H9 (cell line): ENCODE measurements at regions not wholly inside any gene's neighbourhood (a gene's known extent, or its start where the extent isn't known, plus 50 kb on each side); places are given as distances from the start of the nearest gene placed in this dataset.

Experiments
- DNase-seq: peaks from one replicate; pipeline ENCODE4 v3.0.0-alpha.2; 2017
- H2AFZ ChIP-seq: one replicate; pipeline ENCODE4 v1.6.1; 2013; ENCODE audit warnings: mild to moderate bottlenecking, low read length, control low read depth, moderate library complexity
- H2AK5ac ChIP-seq: 2 replicates; pipeline ENCODE4 v1.6.1; 2013; ENCODE audit warnings: low read length, control low read depth, mixed read lengths; ENCODE audit not compliant: insufficient read length
- H2BK120ac ChIP-seq: one replicate; pipeline ENCODE4 v1.6.1; 2013; ENCODE audit warnings: low read depth, mild to moderate bottlenecking, low read length, control low read depth, inconsistent platforms; ENCODE audit not compliant: poor library complexity, severe bottlenecking
- H2BK12ac ChIP-seq: 2 replicates; pipeline ENCODE4 v1.6.1; 2013; ENCODE audit warnings: low read length, control low read depth, mixed read lengths, low read depth; ENCODE audit not compliant: insufficient read length
- H2BK15ac ChIP-seq: 2 replicates; pipeline ENCODE4 v1.6.1; 2013; ENCODE audit warnings: low read depth, low read length, control low read depth
- H2BK20ac ChIP-seq: one replicate; pipeline ENCODE4 v1.6.1; 2013; ENCODE audit warnings: low read depth, mild to moderate bottlenecking, low read length, control low read depth, inconsistent platforms; ENCODE audit not compliant: poor library complexity, severe bottlenecking
- H2BK5ac ChIP-seq: 2 replicates; pipeline ENCODE4 v1.6.1; 2013; ENCODE audit warnings: low read length, control low read depth, mixed read lengths; ENCODE audit not compliant: insufficient read length
- H3K14ac ChIP-seq: 2 replicates; pipeline ENCODE4 v1.6.1; 2013; ENCODE audit warnings: low read length, control low read depth; ENCODE audit not compliant: insufficient read depth
- H3K18ac ChIP-seq: 2 replicates; pipeline ENCODE4 v1.6.1; 2013; ENCODE audit warnings: low read depth, mild to moderate bottlenecking, mixed read lengths, low read length, control low read depth; ENCODE audit not compliant: insufficient read length
- H3K23ac ChIP-seq: 2 replicates; pipeline ENCODE4 v1.6.1; 2013; ENCODE audit warnings: low read length, control low read depth, mixed read lengths, low read depth; ENCODE audit not compliant: insufficient read length
- H3K23me2 ChIP-seq: 2 replicates; pipeline ENCODE4 v1.6.1; 2013; ENCODE audit warnings: low read depth, mild to moderate bottlenecking, mixed read lengths, low read length, control low read depth; ENCODE audit not compliant: insufficient read length, poor library complexity, severe bottlenecking
- H3K27ac ChIP-seq: 2 replicates; pipeline ENCODE4 v1.5.1; 2013; ENCODE audit warnings: low read length, control low read depth, mixed read lengths, low read depth; ENCODE audit not compliant: insufficient read length
- H3K27me3 ChIP-seq: 2 replicates; pipeline ENCODE4 v1.6.1; 2013; ENCODE audit warnings: low read length, control low read depth, inconsistent platforms; ENCODE audit not compliant: insufficient read depth
- H3K4ac ChIP-seq: 2 replicates; pipeline ENCODE4 v1.6.1; 2013; ENCODE audit warnings: low read depth, mild to moderate bottlenecking, control low read depth, inconsistent platforms, low read length, moderate library complexity
- H3K4me1 ChIP-seq: 2 replicates; pipeline ENCODE4 v1.6.1; 2013; ENCODE audit warnings: low read length, control low read depth, inconsistent platforms; ENCODE audit not compliant: insufficient read depth
- H3K4me2 ChIP-seq: 2 replicates; pipeline ENCODE4 v1.6.1; 2013; ENCODE audit warnings: low read length, control low read depth, mixed read lengths; ENCODE audit not compliant: insufficient read length, insufficient read depth
- H3K56ac ChIP-seq: 2 replicates; pipeline ENCODE4 v1.6.1; 2013; ENCODE audit warnings: low read depth, mild to moderate bottlenecking, mixed read lengths, low read length, control low read depth; ENCODE audit not compliant: insufficient read length
- H3K79me1 ChIP-seq: 2 replicates; pipeline ENCODE4 v1.6.1; 2013; ENCODE audit warnings: low read depth, mild to moderate bottlenecking, moderate library complexity, low read length, control low read depth, inconsistent platforms; ENCODE audit not compliant: insufficient read depth, poor library complexity, severe bottlenecking
- H3K79me2 ChIP-seq: 2 replicates; pipeline ENCODE4 v1.6.1; 2013; ENCODE audit warnings: low read length, control low read depth, inconsistent platforms; ENCODE audit not compliant: insufficient read depth
- H3K9ac ChIP-seq: 2 replicates; pipeline ENCODE4 v1.6.1; 2013; ENCODE audit warnings: low read length, control low read depth, mixed read lengths; ENCODE audit not compliant: insufficient read length; ENCODE audit errors: extremely low read depth
- H3K9me3 ChIP-seq: one replicate; pipeline ENCODE4 v1.6.1; 2013; ENCODE audit warnings: low read depth, low read length, inconsistent platforms; ENCODE audit not compliant: control insufficient read depth
- H3T11ph ChIP-seq: one replicate; pipeline ENCODE4 v1.6.1; 2013; ENCODE audit warnings: mild to moderate bottlenecking, low read length, control low read depth, inconsistent platforms
- H4K20me1 ChIP-seq: one replicate; pipeline ENCODE4 v1.6.1; 2013; ENCODE audit not compliant: control insufficient read depth, insufficient read length, insufficient read depth
- H4K5ac ChIP-seq: 2 replicates; pipeline ENCODE4 v1.6.1; 2013; ENCODE audit warnings: low read depth, mild to moderate bottlenecking, mixed read lengths, low read length, control low read depth; ENCODE audit not compliant: insufficient read length
- H4K8ac ChIP-seq: replicated peaks from 2 replicates; pipeline ENCODE4 v1.6.1; 2013; ENCODE audit warnings: low read length, control low read depth, mixed read lengths, low read depth; ENCODE audit not compliant: insufficient read length
- H4K91ac ChIP-seq: 2 replicates; pipeline ENCODE4 v1.6.1; 2013; ENCODE audit warnings: low read depth, mild to moderate bottlenecking, moderate library complexity, mixed read lengths, low read length, control low read depth; ENCODE audit not compliant: insufficient read length
- H3K27ac Mint-ChIP-seq, 3 experiments: 2 replicates in 2 of 3; 3 replicates in 1 of 3; pipeline ENCODE4 v1.8.0; 2020 to 2021; ENCODE audit warnings: mixed read lengths in 3 of 3, mild to moderate bottlenecking in 1 of 3, moderate library complexity in 1 of 3
- H3K27me3 Mint-ChIP-seq: 2 replicates; pipeline ENCODE4 v1.8.0; 2021; ENCODE audit warnings: low read depth, mild to moderate bottlenecking, moderate library complexity, mixed read lengths
- H3K36me3 Mint-ChIP-seq, 3 experiments: 2 replicates in 2 of 3; 3 replicates in 1 of 3; pipeline ENCODE4 v1.8.0; 2020 to 2021; ENCODE audit warnings: low read depth in 3 of 3, mixed read lengths in 3 of 3; ENCODE audit not compliant: insufficient read depth in 1 of 3
- H3K4me1 Mint-ChIP-seq, 2 experiments: 2 replicates each; pipeline ENCODE4 v1.8.0; 2020; ENCODE audit warnings: mixed read lengths in 2 of 2
- H3K4me3 Mint-ChIP-seq, 2 experiments: 2 replicates in 1 of 2; 3 replicates in 1 of 2; pipeline ENCODE4 v1.8.0; 2020 to 2021; ENCODE audit warnings: mild to moderate bottlenecking in 2 of 2, mixed read lengths in 2 of 2, moderate library complexity in 1 of 2
- H3K9me3 Mint-ChIP-seq, 2 experiments: 2 replicates in 1 of 2; 3 replicates in 1 of 2; pipeline ENCODE4 v1.8.0; 2020; ENCODE audit warnings: mild to moderate bottlenecking in 2 of 2, mixed read lengths in 2 of 2, moderate library complexity in 1 of 2
- WGBS: extraction: QIAGEN DNeasy Blood & Tissue Kit; methylation state at CpG from one replicate; pipeline ENCODE4 v1.1.7; 2013; ENCODE audit warnings: missing lambda C conversion rate, low lambda C conversion rate, mixed read lengths; ENCODE audit not compliant: insufficient read length; ENCODE audit errors: extremely low coverage; 5-methylcytosine and 5-hydroxymethylcytosine counted together
- TF ChIP-seq, protein P1 (sequence below): fragments of 200-600 bp; sonication (generic); conservative IDR thresholded peaks from 3 replicates; pipeline ENCODE4 v1.8.0; 2021; ENCODE audit warnings: antibody characterized with exemption, mild to moderate bottlenecking

DNA sequence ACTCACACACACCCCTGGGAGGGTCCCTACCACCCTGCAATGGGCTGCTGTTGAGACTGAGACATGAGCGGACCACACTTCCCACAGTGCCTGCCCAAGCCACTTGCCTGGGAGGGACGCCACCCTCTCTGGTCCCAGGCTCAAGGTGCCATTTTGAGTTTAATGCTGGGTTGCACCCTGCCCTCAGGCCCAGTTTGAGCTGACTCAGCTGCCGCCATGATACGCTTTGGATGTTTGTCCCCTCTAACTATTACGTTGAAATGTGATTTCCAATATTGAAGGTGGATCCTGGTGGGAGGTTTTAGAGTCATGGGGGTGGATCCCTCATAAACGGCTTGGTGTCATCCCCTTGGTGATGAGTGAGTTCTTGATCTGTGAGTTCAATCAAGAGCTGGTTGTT, 76.4 kb upstream of the DYNC1I2 start:
- Mint-ChIP-seq H3K27ac (no peak overlapping the region; a peak in 1 of 7 replicates), H3K27me3 (peaks cover 5% of the 10 kb centered on the region), H3K4me1 (no peaks in the 10 kb centered on the region), H3K9me3 (peaks cover 4 to 5% of the 10 kb centered on the region in 2 experiments; a peak in 3 of 5 replicates), H3K36me3 (no peaks in the 10 kb centered on the region; a peak in 1 of 7 replicates), H3K4me3 (no peak overlapping the region)
- Histone ChIP-seq H2BK120ac (no peak overlapping the region), H4K20me1 (no peaks in the 10 kb centered on the region), H2BK15ac (no peak overlapping the region), H3K9me3 (no peaks in the 10 kb centered on the region), H3K56ac (no peak overlapping the region), H3K14ac (no peak overlapping the region), H3T11ph (no peak overlapping the region), H4K5ac (no peak overlapping the region), H3K79me2 (no peaks in the 10 kb centered on the region), H3K23me2 (no peaks in the 10 kb centered on the region), H4K8ac (no peak overlapping the region), H2AFZ (no peak overlapping the region), H3K4me2 (no peak overlapping the region), H3K9ac (no peak overlapping the region), H3K4ac (no peak overlapping the region), H3K79me1 (no peaks in the 10 kb centered on the region), H2BK20ac (no peak overlapping the region), H3K27me3 (no peaks in the 10 kb centered on the region), H2BK12ac (no peak overlapping the region), H2AK5ac (no peak overlapping the region), H2BK5ac (no peak overlapping the region), H3K27ac (no peak overlapping the region), H3K23ac (no peak overlapping the region), H3K4me1 (no peaks in the 10 kb centered on the region), H3K18ac (no peak overlapping the region), H4K91ac (no peak overlapping the region)
- WGBS, result no CpG with 5 or more reads among the region's 6 CpGs
- TF ChIP-seq, protein P1, sequence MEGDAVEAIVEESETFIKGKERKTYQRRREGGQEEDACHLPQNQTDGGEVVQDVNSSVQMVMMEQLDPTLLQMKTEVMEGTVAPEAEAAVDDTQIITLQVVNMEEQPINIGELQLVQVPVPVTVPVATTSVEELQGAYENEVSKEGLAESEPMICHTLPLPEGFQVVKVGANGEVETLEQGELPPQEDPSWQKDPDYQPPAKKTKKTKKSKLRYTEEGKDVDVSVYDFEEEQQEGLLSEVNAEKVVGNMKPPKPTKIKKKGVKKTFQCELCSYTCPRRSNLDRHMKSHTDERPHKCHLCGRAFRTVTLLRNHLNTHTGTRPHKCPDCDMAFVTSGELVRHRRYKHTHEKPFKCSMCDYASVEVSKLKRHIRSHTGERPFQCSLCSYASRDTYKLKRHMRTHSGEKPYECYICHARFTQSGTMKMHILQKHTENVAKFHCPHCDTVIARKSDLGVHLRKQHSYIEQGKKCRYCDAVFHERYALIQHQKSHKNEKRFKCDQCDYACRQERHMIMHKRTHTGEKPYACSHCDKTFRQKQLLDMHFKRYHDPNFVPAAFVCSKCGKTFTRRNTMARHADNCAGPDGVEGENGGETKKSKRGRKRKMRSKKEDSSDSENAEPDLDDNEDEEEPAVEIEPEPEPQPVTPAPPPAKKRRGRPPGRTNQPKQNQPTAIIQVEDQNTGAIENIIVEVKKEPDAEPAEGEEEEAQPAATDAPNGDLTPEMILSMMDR, result no peak
- DNase-seq, result no peak
